ENCODE measurements at regions not wholly inside any gene's neighbourhood (a gene's known extent, or its start where the extent isn't known, plus 50 kb on each side); places are given as distances from the start of the nearest gene placed in this dataset.

GRCh38 chr2:129914538-129915302, 64.7 kb upstream of the RAB6C start:
- TF ChIP-seq MYNN (IDR thresholded peaks at IDR 0.05) (no peak), MYNN (CRISPR knock-in tag; IDR thresholded peaks at IDR 0.05) (no peak), POLR2AphosphoS5 (IDR thresholded peaks at IDR 0.05; ENCODE audit: control insufficient read depth, insufficient read depth, low read depth, low read length) (no peak), PKNOX1 (IDR thresholded peaks at IDR 0.05) (no peak), ZFX (CRISPR knock-in tag; IDR thresholded peaks at IDR 0.05) (no peak), NR1H2 (CRISPR knock-in tag; IDR thresholded peaks at IDR 0.05) (no peak), JUNB (CRISPR knock-in tag; conservative IDR thresholded peaks at IDR 0.05) (no peak), ARID3A (IDR thresholded peaks at IDR 0.05; ENCODE audit: borderline replicate concordance, low read depth, low read length) (no peak), NR2C2 (CRISPR knock-in tag; IDR thresholded peaks at IDR 0.05) (no peak), NR2C2 (tag; IDR thresholded peaks at IDR 0.05) (no peak), SPI1 (IDR thresholded peaks at IDR 0.05; ENCODE audit: borderline replicate concordance, low read depth, low read length) (no peak), PBX2 (CRISPR knock-in tag; IDR thresholded peaks at IDR 0.05; ENCODE audit: low read depth) (no peak), PBX2 (tag; conservative IDR thresholded peaks at IDR 0.05; ENCODE audit: low read depth) (no peak), USF2 (CRISPR knock-in tag; IDR thresholded peaks at IDR 0.05) (no peak), MNT (conservative IDR thresholded peaks at IDR 0.05) (no peak)
